B cell (primary cell): ENCODE measurements at regions not wholly inside any gene's neighbourhood (a gene's known extent, or its start where the extent isn't known, plus 50 kb on each side); places are given as distances from the start of the nearest gene placed in this dataset.

Experiments
- ATAC-seq: fragments of 200-7000 bp; cut with Tn5 transposase; one replicate; pipeline ENCODE4 v1.10.0; 2021; ENCODE audit warnings: low read depth, mild to moderate bottlenecking, moderate number of reproducible peaks, moderate library complexity
- CTCF ChIA-PET: fragments of 350-600 bp; sonication (Branson Sonifier 250); formaldehyde crosslinking; loops from one replicate; lab custom pipeline; 2021; ENCODE audit warnings: antibody characterized with exemption, inconsistent platforms; lab: Charles Lee
- POLR2A ChIA-PET: fragments of 350-600 bp; sonication (Branson Sonifier 250); formaldehyde crosslinking; loops from one replicate; lab custom pipeline; 2021; ENCODE audit warnings: antibody characterized with exemption; lab: Charles Lee
- DNase-seq: peaks from one replicate; pipeline ENCODE4 v3.0.0; 2013
- H2AFZ ChIP-seq: 2 replicates; pipeline ENCODE4 v1.6.1; 2012; ENCODE audit warnings: mild to moderate bottlenecking, low read depth, low read length; ENCODE audit not compliant: insufficient read depth, poor library complexity, severe bottlenecking
- H3K27ac ChIP-seq, 2 donors: 1 replicate in 1 of 2; 2 replicates in 1 of 2; pipeline ENCODE4 v1.5.1; 2012 to 2013; ENCODE audit warnings: low read length in 2 of 2, mild to moderate bottlenecking in 2 of 2, moderate library complexity in 1 of 2
- H3K27me3 ChIP-seq, 4 experiments: fragments of 200-600 bp in 1 of 4; sonication (generic) in 1 of 4; replicated peaks in 1 of 4; 1 replicate in 2 of 4; 2 replicates in 2 of 4; pipeline versions ENCODE4 v1.6.1 to v1.7.0; 2013 to 2016; ENCODE audit warnings: low read length in 3 of 4, mild to moderate bottlenecking in 2 of 4, mixed read lengths in 1 of 4, moderate library complexity in 1 of 4; ENCODE audit not compliant: insufficient read depth in 4 of 4, control insufficient read depth in 3 of 4; ENCODE audit errors: control extremely low read depth in 1 of 4
- H3K36me3 ChIP-seq, 2 experiments: replicated peaks in 1 of 2; 1 replicate in 1 of 2; 2 replicates in 1 of 2; pipeline versions ENCODE4 v1.6.1 to v1.7.1; 2013; ENCODE audit warnings: low read length in 1 of 2; ENCODE audit not compliant: insufficient read depth in 2 of 2, control insufficient read depth in 1 of 2; ENCODE audit errors: control extremely low read depth in 1 of 2, extremely low read depth in 1 of 2
- H3K4me1 ChIP-seq, 2 donors: fragments of 200-600 bp in 1 of 2; sonication (generic) in 1 of 2; 1 replicate in 1 of 2; 2 replicates in 1 of 2; pipeline versions ENCODE4 v1.5.1 to v1.6.1; 2013 to 2017; ENCODE audit warnings: low read length in 2 of 2; ENCODE audit not compliant: control insufficient read depth in 2 of 2, insufficient read depth in 2 of 2
- H3K4me2 ChIP-seq: replicated peaks from 2 replicates; pipeline ENCODE3; 2012; ENCODE audit warnings: mild to moderate bottlenecking, low read depth, low read length; ENCODE audit not compliant: poor library complexity, severe bottlenecking
- H3K4me3 ChIP-seq, 5 experiments: fragments of 200-600 bp in 1 of 5; sonication (generic) in 1 of 5; 1 replicate in 3 of 5; 2 replicates in 2 of 5; pipeline versions ENCODE4 v1.5.1 to v1.7.0; 2011 to 2016; ENCODE audit warnings: low read length in 4 of 5, mild to moderate bottlenecking in 4 of 5, low read depth in 2 of 5, control low read depth in 1 of 5, moderate library complexity in 1 of 5; ENCODE audit not compliant: insufficient read depth in 1 of 5; ENCODE audit errors: control extremely low read depth in 1 of 5, extremely low read depth in 1 of 5
- H3K79me2 ChIP-seq: fragments of 200-600 bp; sonication (generic); one replicate; pipeline ENCODE4 v1.6.0; 2016; ENCODE audit warnings: low read length; ENCODE audit not compliant: control insufficient read depth, insufficient read depth
- H3K9ac ChIP-seq: fragments of 200-600 bp; sonication (generic); 2 replicates; pipeline ENCODE4 v1.6.1; 2017; ENCODE audit warnings: mild to moderate bottlenecking, low read length, moderate library complexity
- H3K9me3 ChIP-seq, 3 donors: one replicate each; pipeline versions ENCODE4 v1.6.1 to v1.7.1; 2013; ENCODE audit warnings: low read length in 2 of 3; ENCODE audit not compliant: control insufficient read depth in 2 of 3, insufficient read depth in 1 of 3; ENCODE audit errors: control extremely low read depth in 1 of 3
- H4K20me1 ChIP-seq: 2 replicates; pipeline ENCODE4 v1.6.0; 2012; ENCODE audit warnings: mild to moderate bottlenecking, low read length; ENCODE audit not compliant: insufficient read depth, control insufficient read depth, poor library complexity, severe bottlenecking
- H3K27ac Mint-ChIP-seq: one replicate; pipeline ENCODE4 v1.8.0; 2021; ENCODE audit warnings: mixed read lengths
- H3K27me3 Mint-ChIP-seq: one replicate; pipeline ENCODE4 v1.8.0; 2021; ENCODE audit warnings: mixed read lengths
- H3K4me1 Mint-ChIP-seq: one replicate; pipeline ENCODE4 v1.8.0; 2021; ENCODE audit warnings: mixed read lengths
- H3K4me3 Mint-ChIP-seq: one replicate; pipeline ENCODE4 v1.8.0; 2021; ENCODE audit warnings: mixed read lengths
- H3K9me3 Mint-ChIP-seq: one replicate; pipeline ENCODE4 v1.8.0; 2022; ENCODE audit warnings: mixed read lengths; ENCODE audit not compliant: insufficient read depth
- EZH2 ChIP-seq: IDR thresholded peaks from 2 replicates; pipeline ENCODE4 v1.6.1; 2012; ENCODE audit warnings: borderline replicate concordance, low read depth, mild to moderate bottlenecking, moderate library complexity, low read length; ENCODE audit not compliant: insufficient read depth, poor library complexity, severe bottlenecking
- WGBS: methylation state at CpG from one replicate; pipeline ENCODE4 v1.1.5; 2013; ENCODE audit warnings: missing lambda C conversion rate; ENCODE audit not compliant: insufficient coverage; 5-methylcytosine and 5-hydroxymethylcytosine counted together
- intact Hi-C: fragments of 100-400 bp; cut with micrococcal nuclease; formaldehyde crosslinking; loops from one replicate; pipeline ENCODE4 v1.10.0; 2022
- TF ChIP-seq, protein P1 (sequence below): fragments of 200-600 bp; IDR thresholded peaks from one replicate; pipeline ENCODE4 v1.8.0; 2022; ENCODE audit warnings: antibody characterized with exemption, mild to moderate bottlenecking

DNA sequence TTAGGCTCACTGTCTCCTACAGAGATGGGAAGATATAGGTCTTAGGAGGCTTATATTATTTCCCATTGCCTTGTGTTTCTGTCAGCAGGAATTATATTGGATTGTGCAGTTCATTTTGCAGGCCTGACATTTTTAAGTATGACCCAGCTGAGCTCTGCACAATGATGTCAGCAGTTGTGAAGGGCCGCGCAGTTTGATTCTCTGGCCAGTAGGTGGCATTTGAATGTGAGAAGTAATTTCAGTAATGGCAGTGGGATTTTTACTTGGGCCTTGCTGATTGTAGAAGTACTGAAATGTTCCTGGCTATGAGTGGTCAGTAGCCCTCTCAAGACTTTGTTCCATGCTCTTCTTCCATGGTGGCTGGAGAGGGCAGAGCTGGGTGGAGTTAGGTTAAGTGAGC is 247.2 kb upstream of the MTMR8 start:
- Histone ChIP-seq H2AFZ (no peak overlapping the region), H3K79me2 (no peaks in the 10 kb centered on the region), H3K4me3 (no peak overlapping the region), H3K36me3 (no peaks in the 10 kb centered on the region), H3K27me3 (no peaks in the 10 kb centered on the region), H3K27ac (no peak overlapping the region), H3K4me1 (no peaks in the 10 kb centered on the region), H3K9me3 (peaks cover 0 to 7% (median 0%) of the 10 kb centered on the region in 3 donors), H3K9ac (no peak overlapping the region), H4K20me1 (no peaks in the 10 kb centered on the region), H3K4me2 (no peak overlapping the region)
- POLR2A ChIA-PET = no interaction called here
- DNase-seq (no peak), ATAC-seq (no peak)
- no CpG with 5 or more reads among the region's 2 CpGs for WGBS
- no peaks in the 10 kb centered on the region for H3K4me1 Mint-ChIP-seq
- no peak for TF ChIP-seq EZH2
- TF ChIP-seq, protein P1, sequence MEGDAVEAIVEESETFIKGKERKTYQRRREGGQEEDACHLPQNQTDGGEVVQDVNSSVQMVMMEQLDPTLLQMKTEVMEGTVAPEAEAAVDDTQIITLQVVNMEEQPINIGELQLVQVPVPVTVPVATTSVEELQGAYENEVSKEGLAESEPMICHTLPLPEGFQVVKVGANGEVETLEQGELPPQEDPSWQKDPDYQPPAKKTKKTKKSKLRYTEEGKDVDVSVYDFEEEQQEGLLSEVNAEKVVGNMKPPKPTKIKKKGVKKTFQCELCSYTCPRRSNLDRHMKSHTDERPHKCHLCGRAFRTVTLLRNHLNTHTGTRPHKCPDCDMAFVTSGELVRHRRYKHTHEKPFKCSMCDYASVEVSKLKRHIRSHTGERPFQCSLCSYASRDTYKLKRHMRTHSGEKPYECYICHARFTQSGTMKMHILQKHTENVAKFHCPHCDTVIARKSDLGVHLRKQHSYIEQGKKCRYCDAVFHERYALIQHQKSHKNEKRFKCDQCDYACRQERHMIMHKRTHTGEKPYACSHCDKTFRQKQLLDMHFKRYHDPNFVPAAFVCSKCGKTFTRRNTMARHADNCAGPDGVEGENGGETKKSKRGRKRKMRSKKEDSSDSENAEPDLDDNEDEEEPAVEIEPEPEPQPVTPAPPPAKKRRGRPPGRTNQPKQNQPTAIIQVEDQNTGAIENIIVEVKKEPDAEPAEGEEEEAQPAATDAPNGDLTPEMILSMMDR = no peak
- intact Hi-C loops = no loop called here
- no peak overlapping the region for H3K4me3 Mint-ChIP-seq
- no peak overlapping the region for H3K27ac Mint-ChIP-seq
- peaks cover 7% of the 10 kb centered on the region for H3K9me3 Mint-ChIP-seq
- CTCF ChIA-PET = no interaction called here
- no peaks in the 10 kb centered on the region for H3K27me3 Mint-ChIP-seq
